GM21381 (cell line): ENCODE measurements at regions not wholly inside any gene's neighbourhood (a gene's known extent, or its start where the extent isn't known, plus 50 kb on each side); places are given as distances from the start of the nearest gene placed in this dataset.

Source experiments
- ATAC-seq: cut with Tn5 transposase; IDR thresholded peaks from one replicate; pipeline ENCODE4 v1.9.1; 2021; ENCODE audit warnings: mild to moderate bottlenecking, moderate library complexity; ENCODE audit not compliant: unreplicated experiment

DNA sequence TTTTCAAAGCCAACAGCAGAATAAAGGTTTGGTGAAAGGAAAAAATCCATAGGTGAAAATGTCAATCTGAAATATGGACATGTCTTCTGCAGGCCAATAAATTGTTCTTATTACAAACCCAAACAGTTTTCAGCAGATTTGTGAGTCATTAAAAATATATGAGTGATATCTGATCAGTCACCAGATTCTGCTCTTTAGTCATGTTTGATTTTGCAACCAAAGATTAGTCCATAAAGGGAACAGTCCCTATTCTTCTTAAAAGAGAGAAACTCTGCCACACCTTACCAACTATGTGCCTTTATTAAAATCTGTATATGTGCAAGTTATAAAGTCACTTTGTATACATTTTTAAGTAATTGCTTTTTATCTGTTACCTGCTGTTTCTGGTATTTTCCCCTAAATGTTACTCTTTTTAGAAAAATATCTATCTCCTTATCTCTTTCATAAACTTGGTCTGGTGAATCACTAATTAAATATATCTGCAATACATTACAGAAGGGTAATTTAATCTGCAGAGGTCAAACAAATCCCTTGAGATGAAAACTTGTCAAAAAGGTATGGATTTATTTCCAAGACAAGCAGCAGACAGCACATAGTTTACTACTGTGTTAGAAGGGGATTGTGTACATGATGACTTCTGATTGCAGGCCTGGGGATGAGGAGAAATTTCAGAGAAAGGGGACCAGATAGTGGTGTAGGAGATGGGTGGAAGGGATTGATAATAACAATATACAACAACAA, 322.9 kb upstream of the NWD2 start:
- no peak for ATAC-seq

DNA sequence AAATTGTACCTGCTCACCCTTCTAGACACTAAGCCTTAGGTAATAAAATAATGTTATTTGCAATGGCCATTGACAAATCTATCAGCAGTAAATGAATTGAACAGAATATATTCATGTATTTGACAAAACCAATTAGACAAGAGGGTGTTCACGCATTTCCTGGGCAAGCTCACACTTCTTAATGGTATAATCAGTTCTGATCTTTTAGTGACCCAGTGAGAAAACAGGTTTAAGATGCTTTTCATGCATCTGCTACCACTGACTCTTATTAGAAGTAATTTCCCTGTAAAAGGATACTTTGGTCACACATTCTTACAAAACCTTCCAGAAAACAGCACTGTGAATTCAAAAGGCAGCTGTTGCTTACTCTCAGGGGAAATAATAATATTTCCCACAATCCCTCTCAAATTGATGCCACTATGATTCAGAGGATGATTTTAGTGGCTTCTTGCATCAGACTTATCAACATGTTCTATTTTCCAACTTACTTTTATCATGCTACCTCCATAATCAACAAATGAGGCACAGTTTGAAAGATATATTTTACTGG, 313.9 kb upstream of the NWD2 start:
- no peak for ATAC-seq

- ATAC-seq, result no peak
Measured at GRCh38 chr4:36944232-36944631, 300.3 kb upstream of the NWD2 start.

DNA sequence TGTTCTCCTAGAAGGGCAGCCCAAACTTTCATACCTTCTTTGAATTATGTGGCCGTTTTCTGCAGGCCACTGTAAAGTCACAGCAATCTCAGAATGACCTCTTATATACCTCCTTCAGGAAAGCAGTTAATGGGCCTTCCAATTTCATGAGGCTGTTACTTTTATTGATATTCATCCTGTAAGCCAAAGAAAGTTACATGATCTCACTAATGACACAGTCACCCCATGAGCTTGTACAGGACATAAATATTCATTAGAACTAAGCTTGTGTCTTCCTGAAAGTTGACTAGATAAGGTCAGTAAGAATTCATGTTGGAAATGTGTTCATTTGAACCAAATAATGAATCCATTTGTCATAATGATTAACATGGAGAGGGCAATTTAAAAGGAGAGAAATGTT, 283.1 kb upstream of the NWD2 start:
- no peak for ATAC-seq

DNA sequence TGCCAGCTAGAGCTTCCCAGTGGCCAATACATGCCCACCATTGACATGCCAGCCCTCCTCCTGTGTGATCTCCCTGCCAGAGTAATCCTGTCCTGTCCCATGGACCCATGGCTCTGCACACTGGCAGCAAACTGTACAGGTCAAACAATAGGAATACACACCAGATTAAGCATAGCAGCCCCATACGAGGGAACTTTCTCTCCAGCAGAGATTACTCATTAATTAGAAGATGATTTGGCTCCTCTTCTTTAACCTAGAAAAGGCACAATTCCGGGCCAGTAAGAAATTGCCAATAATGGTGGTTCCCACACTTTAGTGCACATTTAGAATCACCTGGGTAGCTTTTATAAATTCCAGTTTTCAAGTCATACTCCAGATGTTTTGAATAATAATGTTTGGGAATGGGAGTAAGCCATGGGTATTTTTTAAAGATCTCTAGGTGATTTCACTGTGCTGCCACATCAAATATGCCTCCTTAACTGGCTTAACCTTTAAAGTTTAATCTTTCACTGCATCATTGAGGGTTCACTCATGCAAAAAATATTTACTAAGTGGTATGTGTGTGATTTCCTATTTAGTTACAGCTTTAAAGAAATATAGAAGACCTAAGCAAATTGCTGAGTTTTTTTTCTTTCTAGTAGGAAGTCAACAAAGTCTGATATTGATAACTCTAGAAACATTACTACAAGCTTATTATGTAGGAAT, 277.6 kb upstream of the NWD2 start:
- ATAC-seq, result no peak

GRCh38 chr4:36979533-36979932, 265.0 kb upstream of the NWD2 start:
- ATAC-seq, result no peak

- ATAC-seq, result peak; percentile 69
Measured at GRCh38 chr4:36990128-36990872, 254.2 kb upstream of the NWD2 start.

GRCh38 chr4:36997727-36998126, 246.8 kb upstream of the NWD2 start:
- no peak for ATAC-seq

GRCh38 chr4:37000281-37000680, 244.3 kb upstream of the NWD2 start:
- no peak for ATAC-seq

DNA sequence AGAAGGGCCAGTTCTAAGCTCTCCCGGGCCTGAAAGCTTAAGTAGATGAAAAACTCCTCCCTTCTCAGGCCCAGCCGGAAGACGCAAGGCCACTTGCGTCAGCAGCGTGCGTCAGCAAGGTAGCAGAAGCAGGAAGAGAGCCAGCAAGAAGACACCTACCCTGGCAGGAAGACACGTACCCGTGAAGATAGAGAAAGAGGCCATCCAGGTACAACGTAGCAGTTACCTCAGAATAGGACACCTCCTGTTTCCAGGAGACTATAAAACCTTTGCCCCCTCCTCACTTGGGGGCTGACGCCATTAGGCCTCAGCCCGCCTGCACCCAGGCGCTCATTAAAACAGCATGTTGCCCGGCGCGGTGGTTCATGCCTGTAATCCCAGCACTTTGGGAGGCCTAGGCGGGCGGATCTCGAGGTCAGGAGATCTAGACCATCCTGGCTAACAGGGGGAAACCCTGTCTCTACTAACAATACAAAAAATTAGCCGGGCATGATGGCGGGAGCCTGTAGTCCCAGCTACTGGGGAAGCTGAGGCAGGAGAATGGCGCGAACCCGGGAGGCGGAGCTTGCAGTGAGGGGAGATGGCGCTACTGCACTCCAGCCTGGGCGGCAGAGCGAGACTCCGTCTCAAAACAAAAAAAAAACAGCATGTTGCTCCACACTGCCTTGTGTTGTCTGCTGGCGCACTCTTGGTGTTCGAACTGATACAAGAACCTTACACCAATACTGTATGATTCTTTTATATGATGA, 242.7 kb upstream of the NWD2 start:
- ATAC-seq, result no peak

- no peak for ATAC-seq
Measured at GRCh38 chr4:37002625-37003024, 241.9 kb upstream of the NWD2 start.

DNA sequence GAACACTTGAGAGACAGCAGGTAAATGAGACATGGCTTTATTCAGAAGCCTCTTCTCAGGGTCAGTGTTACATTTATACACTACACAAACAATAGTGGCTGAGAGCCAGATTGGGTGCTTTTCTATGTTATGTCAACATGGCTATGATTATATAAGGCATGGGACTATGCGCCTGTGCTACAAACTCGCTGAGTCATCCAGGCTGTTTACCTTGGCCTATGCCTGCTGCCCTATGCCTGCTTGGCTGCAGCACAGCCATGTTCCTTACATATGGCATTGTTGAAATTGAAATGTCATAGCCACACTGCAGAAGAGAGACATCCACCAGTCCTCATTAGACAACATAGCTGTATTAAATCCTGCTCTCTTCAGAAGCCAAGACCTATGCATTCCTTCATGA, 236.3 kb upstream of the NWD2 start:
- ATAC-seq, result no peak

GRCh38 chr4:37014584-37014983, 230.0 kb upstream of the NWD2 start:
- no peak for ATAC-seq

DNA sequence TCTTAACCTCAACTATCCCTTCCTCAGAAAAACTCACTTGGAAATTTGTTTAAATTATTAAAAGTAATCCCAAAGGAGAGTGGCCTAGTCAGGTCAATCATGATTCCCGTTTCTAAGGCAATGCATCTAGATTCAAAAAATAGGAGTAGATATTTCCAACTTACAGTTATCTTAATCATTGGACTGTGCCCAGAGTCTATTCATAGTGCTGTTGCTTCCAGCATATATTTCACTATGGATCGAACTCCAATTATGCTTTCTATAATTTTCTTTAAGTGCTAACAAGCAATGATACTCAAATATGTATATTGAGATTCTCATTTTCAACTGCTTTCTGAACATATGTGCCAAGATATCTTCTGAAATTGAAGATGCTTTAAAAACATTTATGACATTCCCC, 229.2 kb upstream of the NWD2 start:
- no peak for ATAC-seq

- no peak for ATAC-seq
Measured at GRCh38 chr4:37023504-37023903, 221.0 kb upstream of the NWD2 start.

- ATAC-seq, result no peak
Measured at GRCh38 chr4:37023996-37024395, 220.5 kb upstream of the NWD2 start.

DNA sequence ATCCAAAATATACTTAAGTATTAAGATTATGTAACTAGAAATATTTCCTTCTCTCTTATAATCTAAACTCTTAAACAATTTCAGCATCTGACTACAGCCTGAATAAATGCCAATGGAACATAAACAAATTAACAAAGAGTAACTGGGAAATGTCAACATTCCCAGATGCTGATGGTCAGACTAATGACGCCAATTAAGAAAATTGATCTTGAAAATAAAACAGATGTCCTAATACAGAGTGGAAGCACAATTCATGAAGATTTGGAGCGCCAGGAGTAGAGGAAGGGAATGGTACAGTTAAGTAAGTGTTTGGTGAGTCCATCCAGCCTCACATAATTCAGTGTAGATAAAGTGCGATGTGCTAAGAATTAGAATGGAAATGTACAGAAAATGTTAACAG, 203.7 kb upstream of the NWD2 start:
- no peak for ATAC-seq

- no peak for ATAC-seq
Measured at GRCh38 chr4:37043342-37043741, 201.2 kb upstream of the NWD2 start.

DNA sequence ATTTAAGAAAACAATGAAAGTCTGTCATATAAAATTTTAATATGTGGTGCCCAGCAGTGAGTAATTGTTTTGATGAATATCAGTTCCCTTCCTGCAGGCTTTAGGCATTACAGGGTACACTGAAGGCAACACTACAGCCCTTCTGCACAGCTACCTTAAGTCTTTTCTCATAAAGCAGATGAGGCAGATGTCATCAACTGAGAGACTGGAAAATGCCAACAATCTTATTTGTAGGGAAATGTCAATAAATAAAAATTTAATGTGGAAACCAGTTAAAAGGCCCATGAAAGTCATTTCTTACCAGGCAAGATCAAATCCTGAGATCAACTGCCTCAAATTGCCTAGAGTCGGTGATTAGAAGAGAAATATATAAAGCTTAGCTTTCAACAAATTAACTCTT, 193.4 kb upstream of the NWD2 start:
- no peak for ATAC-seq

DNA sequence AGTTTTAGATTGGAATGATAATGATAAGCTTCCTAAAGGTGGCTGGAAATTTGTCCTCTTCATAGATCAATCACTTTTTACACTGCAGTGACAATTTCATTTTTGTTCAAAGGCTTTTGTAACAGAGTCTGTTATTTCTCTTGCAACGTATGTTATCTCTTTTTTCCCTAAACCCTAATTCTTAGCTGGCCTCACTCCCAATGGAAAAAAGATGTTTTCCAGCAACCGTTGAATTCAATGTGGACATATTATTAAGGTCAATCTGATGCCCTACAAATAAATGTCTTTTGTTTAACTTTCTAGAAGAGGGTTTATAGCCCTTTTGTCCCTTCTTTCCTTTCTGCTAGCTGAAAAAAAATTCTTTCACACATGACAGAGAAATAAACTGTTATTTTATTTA, 192.7 kb upstream of the NWD2 start:
- no peak for ATAC-seq

- no peak for ATAC-seq
Measured at GRCh38 chr4:37054531-37055077, 189.9 kb upstream of the NWD2 start.
